ENCODE measurements at regions not wholly inside any gene's neighbourhood (a gene's known extent, or its start where the extent isn't known, plus 50 kb on each side); places are given as distances from the start of the nearest gene placed in this dataset.
"Not testable (repeated sequence)": the region's sequence is repeated elsewhere in the genome, so short reads cannot be mapped to it uniquely, and the experiment has no call there.

DNA sequence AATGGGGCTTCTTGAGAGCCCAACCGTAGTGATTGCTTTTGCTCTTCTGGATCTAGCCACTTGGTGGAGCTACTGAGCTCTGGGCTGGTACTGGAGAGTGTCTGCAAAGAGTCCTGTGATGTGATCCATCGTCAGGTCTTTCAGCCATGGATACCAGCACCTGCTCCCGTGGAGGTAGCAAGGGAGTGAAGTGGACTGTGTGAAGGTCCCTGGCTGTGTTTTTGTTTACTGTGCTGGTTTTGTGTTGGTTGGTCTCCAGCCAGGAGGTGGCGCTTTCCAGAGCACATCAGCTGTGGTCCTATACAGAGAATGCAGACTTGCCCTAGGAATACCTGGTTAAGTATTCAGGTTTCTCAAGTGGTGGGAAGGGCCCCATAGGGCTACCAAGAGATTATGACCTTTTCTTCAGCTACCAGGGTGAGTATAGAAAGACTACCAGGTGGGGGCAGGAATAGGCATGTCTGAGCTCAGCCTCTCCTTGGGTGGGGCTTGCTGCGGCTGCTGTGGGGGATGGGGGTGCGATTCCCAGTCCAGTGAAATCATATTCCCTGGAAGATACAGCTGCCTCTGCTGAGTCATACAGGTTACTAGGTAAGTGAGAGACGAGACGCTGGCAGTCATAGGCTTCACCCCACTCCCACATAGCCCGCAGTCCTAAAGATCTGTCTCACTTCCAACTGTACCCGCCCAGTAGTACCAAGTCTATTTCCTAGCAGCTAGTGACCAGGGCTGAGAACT, 733.7 kb downstream of the ZNF385D start:
- DNase-seq: no peak

DNA sequence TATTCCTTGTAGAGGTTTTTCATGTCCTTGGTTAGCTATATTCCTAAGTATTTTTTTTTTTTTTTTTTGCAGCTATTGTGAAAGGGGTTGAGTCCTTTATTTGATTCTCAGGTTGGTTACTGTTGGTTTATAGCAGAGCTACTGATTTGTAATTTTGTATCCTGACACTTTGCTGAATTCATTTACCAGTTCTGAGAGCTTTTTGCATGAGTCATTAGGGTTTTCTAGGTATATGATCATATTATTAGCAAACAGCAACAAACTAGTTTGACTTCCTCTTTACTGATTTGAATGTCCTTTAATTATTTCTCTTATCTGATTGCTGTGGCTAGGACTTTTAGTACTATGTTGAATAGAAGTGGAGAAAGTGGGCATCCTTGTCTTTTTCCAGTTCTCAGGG, 737.4 kb downstream of the ZNF385D start:
- no peak for DNase-seq

DNA sequence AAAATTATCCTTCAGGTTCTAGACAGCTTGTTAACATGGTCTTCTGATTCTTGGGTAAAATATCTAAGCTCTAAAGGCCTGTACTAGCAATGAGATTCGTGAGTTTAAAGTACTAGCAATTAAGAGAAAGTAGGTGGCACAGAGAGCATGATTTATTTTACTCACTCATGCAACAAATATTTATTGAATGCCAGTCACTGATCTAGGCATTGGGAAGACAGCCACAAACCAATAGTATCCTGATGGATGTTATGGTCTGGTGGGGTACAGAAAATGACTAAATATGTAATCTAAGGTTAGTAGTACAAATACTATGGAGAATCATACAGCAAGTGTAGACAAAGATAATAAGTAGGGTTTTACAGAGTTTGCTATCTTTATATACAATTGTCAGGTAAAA, 751.3 kb downstream of the ZNF385D start:
- no peak for DNase-seq

DNA sequence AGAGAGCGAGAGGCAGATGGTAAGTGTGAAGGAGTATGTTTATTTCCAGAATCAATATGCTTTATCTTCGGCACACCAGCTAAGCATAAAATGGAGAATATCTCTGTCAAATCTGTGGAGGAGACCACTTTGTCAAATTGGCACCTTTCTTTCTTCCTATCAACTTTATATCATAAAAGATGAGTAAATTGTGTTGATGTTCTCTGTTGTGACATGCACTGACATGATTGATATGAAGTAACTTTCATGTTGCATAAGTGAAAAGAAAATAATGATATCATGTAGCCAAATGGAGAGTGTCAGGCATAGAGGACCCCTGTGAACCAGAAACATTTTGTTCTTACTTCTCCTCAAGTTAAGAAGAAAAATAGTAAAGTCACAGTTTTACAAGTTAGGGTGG, 753.8 kb downstream of the ZNF385D start:
- no peak for DNase-seq

DNA sequence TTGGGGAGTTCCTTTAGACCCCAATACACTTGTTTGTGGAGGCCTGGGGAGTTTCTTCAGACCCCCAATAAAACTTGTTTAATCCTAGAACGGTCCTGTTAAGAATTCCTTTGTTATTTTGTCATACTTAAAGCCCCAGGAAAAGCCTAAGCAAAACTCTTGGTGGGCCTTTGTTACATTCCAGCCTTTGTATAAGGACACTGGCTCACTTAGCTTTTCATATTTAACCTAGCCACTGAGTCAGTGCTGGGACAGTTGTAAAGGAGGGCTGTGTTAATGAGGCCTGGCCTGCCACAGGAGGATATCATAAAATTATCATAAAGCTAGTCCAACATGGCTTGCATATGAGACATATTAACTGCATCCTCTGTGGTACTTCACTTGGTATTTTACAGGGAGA, 760.1 kb downstream of the ZNF385D start:
- DNase-seq: no peak

DNA sequence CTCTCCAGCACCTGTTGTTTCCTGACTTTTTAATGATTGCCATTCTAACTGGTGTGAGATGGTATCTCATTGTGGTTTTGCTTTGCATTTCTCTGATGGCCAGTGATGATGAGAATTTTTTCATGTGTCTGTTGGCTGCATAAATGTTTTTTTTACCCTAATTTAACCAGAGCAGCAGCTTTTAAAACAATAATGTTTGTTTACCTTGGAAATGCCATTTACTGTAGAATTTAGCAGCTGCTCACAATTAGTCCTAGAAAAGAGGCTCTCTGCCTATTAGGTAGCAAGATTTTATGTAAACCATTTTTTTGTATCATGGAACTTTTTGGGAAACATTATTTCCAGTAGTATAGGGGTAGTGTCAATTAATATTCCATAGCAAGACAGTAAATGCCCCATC, 761.4 kb downstream of the ZNF385D start:
- not testable (repeated sequence) for DNase-seq

DNA sequence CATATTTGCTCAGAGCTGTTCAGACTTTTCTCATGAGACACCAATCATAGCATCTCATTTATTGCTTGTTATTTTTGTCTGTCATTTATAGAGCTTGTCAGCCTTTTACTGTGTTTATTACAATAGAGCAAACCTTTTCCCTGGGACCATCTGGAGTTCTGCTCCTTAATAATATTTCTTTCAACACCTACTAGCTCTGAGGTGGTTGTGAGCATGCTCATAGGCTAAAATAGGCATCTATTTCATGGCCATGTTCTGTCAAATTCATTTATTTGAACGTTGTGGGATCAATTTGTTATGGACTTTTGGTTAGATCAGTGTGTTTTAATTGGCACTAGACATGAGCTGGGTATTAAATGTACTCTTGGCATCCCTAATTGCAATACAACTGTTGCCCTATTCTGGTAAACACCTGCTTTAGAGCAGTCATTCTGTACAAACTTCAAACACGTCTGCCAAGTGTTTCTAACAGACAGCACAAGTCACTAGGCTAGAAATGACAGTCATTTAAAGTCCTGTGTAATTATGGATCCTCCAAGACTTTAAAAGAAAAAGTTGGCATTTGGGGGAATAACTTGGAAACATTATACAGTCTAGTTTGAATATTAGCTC, 766.3 kb downstream of the ZNF385D start:
- no peak for DNase-seq

DNA sequence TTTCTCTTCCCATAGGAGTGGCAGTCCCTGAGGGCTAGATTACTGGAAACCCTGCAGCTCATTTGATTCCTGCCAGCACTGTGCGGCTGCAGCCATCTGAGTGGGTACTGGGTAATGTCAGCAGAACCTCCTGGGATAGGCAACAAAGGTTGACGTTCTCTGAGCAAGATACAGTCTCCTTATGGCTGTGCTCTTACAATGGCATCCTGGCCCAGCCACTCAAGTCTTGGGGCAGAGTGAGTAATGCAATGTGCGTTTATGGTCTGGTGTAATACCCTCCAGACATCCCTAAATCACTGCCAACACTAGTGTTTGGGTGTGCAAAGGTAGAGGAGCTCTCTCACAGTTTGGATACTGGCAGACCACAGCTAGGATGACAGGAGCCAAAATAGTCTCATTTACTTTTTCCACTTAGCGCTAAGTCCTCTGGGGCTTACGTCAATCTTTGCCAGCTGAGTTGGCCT, 775.8 kb downstream of the ZNF385D start:
- DNase-seq: no peak

DNA sequence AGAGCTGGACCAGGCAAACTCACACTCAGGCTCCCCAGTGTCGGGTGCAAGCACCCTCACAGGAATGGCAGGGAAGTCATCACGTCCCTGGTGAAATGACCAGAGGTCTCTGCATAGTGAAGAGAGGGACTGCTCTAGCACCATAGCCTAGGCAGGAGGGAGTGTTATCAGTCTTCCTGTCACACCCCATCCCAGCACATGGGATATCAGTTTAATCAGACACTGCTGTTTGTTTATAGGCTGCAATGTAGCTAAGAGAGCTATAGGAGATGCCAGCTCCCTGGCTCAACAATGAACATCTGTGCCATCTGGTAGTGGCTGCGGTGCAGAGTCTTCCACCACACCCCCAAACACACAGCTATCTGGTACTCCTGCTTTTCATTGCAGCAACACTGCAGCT, 776.6 kb downstream of the ZNF385D start:
- no peak for DNase-seq

DNA sequence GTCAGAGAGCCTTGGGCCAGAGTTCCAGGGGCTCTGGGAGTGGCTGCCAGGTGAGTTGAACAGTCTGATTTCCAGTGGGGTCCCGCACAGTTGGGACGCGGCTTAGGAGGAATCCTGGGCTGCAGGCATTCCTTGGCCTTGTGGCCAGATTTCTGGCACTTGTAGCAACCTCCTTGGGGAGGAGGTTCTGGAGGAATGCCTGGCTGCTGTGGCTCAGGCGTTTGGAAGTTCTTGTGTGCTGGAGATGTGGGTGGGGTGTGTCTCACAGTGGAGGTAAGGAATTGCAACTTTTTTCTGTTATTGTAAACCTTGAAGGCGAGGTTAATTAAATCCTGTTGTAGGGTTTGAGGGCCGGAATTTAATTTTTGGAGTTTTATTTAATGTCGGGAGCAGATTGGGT, 780.2 kb downstream of the ZNF385D start:
- DNase-seq: not testable (repeated sequence)

DNA sequence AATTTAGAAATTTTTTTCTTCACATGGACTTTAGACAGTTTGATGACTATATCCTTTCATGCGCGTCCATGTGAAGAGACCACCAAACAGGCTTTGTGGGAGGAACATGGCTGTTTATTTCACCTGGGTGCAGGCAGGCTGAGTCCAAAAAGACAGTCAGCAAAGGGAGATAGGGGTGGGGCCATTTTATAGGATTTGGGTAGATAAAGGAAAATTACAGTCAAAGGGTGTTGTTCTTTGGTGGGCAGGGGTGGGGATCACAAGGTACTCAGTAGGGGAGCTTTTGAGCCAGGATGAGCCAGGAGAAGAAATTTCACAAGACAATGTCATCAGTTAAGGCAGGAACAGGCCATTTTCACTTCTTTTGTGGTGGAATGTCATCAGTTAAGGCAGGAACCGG, 781.5 kb upstream of the SGO1 start:
- not testable (repeated sequence) for DNase-seq

DNA sequence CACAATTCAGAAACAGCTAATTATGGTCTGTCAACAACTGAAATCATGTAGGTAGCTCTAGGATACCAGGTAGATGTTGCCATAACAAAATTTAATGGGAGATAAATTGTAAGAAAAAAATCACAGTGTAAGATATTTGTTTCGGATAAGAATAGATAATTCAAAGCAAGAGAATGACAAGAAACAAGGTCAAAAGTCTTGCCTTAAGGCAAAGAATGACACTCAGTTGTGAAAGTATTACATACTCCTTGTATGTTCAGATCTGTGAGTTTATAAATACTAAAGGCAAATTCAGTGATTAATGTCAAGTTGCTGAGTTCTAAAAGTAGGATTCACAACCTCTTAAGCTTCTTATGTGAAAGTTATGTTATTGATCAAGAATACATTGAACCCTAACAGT, 772.2 kb upstream of the SGO1 start:
- no peak for DNase-seq

DNA sequence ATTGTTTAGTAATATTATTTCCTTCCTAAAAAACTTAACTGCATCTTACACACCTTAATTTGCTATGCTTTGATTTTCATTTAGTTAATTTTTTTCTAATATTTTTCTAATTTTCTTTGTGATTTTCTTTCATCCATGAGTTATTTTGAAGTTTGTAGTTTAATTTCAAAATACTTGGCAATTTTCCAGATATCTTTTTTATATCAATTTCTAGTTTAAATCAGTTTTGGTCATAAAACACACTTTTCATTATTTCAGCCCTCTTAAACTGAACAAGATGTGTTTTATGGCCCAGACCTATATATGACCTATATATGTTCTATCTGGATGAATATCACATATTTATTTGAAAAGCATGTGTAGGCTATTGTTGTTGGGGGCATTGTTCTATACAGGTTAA, 759.9 kb upstream of the SGO1 start:
- no peak for DNase-seq

DNA sequence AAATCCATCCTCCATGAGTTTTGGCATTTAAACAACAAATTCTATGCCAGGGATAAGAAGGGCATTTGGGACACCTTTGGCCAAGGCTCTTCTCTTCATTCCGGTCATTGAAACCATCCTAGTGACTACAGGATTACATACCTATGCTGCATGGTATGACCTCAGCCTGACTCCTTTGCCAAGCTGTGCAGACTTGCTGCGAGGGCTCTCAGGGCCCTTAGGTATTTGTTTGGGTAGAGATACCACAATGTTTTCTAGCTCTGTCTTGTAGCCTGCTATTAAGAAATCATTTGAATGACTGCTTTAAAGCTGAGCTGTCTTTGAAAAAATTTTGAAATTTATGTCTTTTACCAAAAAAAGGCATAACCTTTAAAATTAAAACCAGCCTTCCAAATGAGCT, 749.8 kb upstream of the SGO1 start:
- no peak for DNase-seq

DNA sequence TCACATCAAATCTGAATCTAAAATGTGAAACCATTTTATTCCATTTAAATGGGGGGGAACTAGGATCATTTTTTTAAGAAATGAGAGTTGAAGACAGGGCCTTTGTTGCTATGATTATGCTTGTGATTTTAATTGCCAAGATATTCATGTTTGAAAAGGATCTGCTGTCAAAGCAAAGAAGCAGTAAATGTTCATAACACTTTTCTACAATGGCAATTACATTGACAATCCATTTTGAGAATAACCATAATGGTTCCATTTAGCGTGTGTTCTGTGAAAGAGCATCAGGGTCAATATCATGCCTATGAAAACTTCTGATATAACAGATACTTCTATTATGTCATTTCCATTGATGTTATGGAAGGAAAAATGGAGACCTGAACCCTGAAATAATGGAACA, 745.8 kb upstream of the SGO1 start:
- DNase-seq: no peak

DNA sequence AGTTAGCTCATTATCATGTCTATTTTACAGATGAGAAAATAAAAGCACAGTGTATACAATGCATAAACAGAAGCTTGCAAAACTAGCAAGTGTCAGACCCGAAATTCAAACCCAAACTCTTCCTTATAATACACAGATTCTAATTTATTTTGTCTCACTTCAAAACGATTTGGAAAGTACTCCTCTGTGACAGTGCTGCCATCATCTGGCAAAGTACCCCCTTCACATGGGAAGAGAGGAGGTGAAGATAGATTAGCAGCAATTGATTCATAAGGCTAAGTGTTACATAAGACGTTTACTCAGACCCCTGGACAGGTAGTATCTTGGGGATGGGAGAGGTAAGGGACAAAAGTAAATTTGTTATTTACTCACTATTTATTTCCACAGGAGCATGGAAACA, 744.0 kb upstream of the SGO1 start:
- DNase-seq: no peak

DNA sequence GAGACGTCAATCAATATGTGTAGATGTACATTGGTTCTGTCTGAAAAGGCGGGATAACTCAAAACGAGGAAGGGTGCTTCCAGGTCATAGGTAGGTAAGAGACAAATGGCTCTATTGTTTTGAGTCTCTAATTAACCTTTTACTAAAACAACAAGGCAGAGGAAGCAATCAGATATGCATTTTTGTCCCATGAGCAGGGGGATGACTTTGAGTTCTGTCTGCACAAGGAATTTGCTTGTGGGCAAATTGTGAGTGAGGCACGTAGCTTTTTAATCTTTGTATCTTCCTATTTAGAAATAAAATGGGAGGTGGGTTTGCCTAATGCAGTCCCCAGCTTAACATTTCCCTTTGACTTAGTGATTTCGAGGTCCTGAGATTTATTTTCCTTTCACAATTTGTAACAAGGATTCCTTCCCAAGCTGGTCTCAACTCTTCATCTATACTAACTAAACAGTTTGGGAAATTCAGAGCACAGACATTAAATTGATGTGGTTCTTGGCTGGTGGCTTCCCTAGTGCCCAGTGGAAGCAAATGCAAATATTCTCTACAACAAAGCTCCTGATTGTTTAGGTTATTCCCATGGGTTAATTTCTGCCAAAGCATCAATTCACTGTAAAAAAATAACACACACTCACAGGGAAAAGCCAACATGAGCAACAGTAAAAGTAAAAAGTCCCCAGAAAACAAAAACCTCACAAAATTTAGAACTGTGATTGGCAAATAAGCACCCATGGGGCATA, 738.8 kb upstream of the SGO1 start:
- no peak for DNase-seq

DNA sequence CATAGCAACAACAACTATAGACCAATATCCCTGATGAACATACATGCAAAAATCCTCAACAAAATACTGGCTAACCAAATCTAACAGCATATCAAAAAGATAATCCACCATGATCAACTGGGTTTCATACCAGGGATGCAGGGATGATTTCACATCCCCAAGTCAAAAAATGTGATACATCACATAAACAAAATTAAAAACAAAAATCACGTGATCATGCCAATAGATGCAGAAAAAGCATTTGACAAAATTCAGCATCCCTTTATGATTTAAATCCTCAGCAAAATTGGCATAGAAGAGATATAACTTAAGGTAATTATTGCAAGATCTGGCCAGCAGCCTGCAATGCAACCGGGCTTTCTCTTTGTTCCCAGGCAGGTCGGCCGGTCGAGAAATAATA, 735.1 kb upstream of the SGO1 start:
- DNase-seq: not testable (repeated sequence)

DNA sequence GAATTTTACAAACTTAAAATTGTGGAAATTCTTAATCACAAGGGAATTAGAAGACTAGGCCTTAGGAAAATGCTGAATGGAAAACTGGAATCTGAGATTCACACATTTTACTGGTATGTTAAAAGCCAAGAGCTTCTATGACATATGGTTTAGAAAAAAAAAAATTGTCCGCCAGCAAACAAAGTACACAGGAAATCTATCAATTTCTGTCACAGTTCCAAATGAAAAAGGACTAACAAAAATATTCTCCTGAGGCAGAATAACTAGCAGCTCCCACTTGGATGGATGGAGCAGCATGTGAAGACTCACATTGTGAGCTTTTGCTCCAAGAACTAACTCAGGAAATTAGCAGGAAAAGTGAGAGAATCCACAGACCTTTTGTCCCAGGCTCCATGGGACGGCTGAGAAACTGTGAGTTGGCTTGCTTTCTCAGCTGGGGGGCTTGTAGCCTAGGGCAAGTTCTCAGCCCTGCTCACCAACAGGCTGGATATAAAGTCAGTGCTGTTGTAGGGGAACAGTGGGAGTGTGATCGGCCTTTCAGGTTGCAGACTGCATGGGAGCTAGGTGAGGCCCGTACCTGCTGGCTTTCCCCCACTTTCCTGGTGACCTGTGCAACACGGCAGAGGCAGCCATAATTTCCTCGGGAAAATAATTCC, 731.1 kb upstream of the SGO1 start:
- DNase-seq: no peak

DNA sequence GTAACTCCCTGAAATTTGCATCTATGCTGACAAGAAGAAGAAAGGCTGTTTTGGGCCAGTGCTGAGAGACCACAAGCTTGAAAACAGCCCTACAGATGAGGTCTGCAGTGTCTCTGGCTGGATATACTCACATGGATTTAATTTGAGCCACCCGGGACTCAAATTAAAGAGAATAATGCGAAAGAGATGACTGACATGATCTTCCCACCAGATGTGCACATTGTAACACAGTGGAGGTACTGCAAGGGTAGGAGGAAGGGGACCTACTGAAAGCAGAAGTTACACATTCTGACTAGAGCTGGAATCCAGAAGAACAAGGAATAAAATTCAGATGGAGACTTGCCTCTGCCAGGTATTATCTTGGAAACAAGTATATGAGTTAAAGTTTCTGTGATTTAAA, 728.3 kb upstream of the SGO1 start:
- no peak for DNase-seq

DNA sequence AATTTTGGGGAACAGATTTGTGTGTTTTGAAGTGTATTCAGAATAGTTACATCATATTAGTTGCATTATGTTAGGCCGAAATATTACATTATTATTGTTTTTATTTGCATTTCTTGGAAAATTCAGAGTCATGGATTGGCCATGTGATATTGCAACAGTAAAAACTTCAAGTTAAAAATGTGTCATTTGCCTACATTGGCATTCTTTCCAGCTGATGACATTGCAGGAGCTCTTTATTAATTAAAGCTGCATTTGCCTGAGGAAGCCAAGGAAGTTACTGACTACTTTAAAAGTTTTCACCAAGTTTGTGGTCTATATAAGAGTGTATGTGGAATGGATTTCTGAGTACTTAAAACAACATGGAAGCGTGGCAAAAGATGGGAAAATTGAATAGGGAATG, 726.4 kb upstream of the SGO1 start:
- no peak for DNase-seq

DNA sequence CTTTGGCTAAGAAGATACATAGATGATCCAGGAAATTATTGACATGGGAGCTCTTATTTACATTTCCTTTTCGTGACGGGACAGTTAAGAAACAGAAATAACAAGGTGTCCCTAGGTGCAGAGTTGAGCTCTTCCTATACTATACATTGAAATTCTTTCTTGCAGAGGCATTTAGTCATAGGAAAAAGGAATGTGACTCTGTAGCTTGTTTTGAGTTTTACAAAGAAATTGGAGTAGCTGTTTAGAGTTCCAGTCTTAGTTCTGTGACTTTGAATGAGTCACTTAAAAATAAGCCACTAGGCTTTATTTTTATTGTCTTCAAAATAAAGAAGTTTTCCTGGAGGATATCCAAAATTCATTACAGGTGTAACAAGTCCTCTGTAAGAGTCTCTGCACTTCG, 723.5 kb upstream of the SGO1 start:
- no peak for DNase-seq

DNA sequence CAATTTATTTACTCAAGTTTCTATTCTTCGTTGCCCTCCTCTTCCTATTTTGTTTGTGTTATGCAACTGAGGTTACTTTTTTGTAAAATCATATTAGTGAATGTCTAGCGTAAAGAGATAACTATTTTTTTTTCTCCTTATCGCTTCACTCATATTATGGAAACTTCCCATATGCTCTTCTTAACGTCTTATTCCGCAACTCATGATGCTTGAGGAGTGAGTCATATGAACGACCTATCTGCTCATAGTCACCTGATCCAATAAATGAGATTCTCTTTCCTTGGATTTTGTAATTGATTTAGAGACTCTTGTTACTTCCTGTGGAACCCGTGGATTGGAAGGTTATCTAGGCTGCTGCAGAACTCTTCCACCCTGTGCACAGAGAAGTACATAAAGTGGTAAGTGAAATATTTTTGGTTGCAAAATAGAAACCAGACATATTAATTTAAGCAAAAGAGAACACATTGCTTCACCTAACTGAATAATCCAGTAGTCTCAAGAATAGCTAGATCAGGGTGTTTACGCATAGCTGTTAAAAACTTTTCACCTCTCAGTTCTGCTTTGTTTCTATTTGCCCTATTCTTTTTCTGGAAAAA, 719.3 kb upstream of the SGO1 start:
- no peak for DNase-seq

Data from NCI-H2227 treated with DMSO at 0.1 percent for 48 hours (cell line).